ENCODE measurements at regions not wholly inside any gene's neighbourhood (a gene's known extent, or its start where the extent isn't known, plus 50 kb on each side); places are given as distances from the start of the nearest gene placed in this dataset.

DNA sequence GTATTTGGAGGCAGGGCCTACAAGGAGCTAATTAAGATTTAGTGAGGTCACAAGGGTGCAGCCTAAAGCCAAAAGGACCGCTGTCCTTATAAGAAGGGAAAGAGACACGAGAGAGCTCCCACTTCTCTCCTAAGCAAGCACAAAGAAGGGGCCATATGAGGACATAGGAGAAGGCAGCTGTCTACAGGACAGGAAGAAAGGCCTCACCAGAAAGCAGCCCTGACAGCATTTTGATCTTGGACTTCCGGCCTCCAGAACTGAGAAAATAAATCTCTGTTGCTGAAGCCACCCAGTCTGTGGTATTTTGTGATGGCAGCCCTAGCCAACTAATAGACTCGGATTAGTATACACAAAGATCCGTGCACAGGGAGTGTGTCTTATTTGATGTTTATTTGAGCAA is 139.7 kb downstream of the B3GNT2 start:
- no peak for TF ChIP-seq POLR2A (IDR thresholded peaks at IDR 0.05)
- TF ChIP-seq CTCF (IDR thresholded peaks at IDR 0.05), result no peak
